GM12878 (cell line): ENCODE measurements at regions not wholly inside any gene's neighbourhood (a gene's known extent, or its start where the extent isn't known, plus 50 kb on each side); places are given as distances from the start of the nearest gene placed in this dataset.

Experiments used
- ATAC-seq: fragments of 200-7000 bp; cut with Tn5 transposase; 3 replicates; pipeline ENCODE4 v1.9.1; 2020; ENCODE audit warnings: mild to moderate bottlenecking, moderate library complexity
- BruUV-seq: library from RNA; stranded (reverse); fragments of 400-500 nt; replicated peaks from 2 replicates; lab custom pipeline; 2021; lab: Mats Ljungman, UMichigan
- CTCF ChIA-PET: fragments of 300-600 bp; sonication (Branson Sonifier 250); formaldehyde crosslinking; extraction: SDS; loops from one replicate; lab custom pipeline; 2021; ENCODE audit warnings: inconsistent platforms; lab: Yijun Ruan, JAX
- POLR2A ChIA-PET: fragments of 350-600 bp; formaldehyde crosslinking; extraction: SDS; loops from one replicate; lab custom pipeline; 2021; ENCODE audit warnings: inconsistent platforms; lab: Charles Lee
- RAD21 ChIA-PET: fragments of 300-600 bp; sonication (Branson Sonifier 250); formaldehyde crosslinking; loops from one replicate; lab custom pipeline; 2023; ENCODE audit warnings: antibody characterized with exemption; ENCODE audit not compliant: unreplicated experiment; lab: Charles Lee
- SMC1A ChIA-PET: fragments of 300-600 bp; sonication (Branson Sonifier 250); formaldehyde crosslinking; loops from one replicate; lab custom pipeline; 2023; ENCODE audit not compliant: unreplicated experiment, uncharacterized antibody; lab: Charles Lee
- DNase-seq: peaks from one replicate; pipeline ENCODE4 v3.0.0-alpha.2; 2011; ENCODE audit warnings: low read depth, low spot score
- FAIRE-seq: peaks from 3 replicates; lab custom pipeline; 2011; peaks lifted over from hg19 to GRCh38; lab: Jason Lieb, UNC
- H2AFZ ChIP-seq: 2 replicates; pipeline ENCODE4 v1.6.0; 2011; ENCODE audit warnings: low read depth, low read length, control low read depth; ENCODE audit not compliant: control insufficient read depth
- H3K27ac ChIP-seq: 2 replicates; pipeline ENCODE4 v1.5.1; 2011; ENCODE audit warnings: control low read depth; ENCODE audit not compliant: control insufficient read depth, insufficient read depth
- H3K27me3 ChIP-seq, 2 experiments: replicated peaks in 1 of 2; 2 replicates each; pipeline versions ENCODE4 v1.6.0 to v1.6.1; 2011; ENCODE audit warnings: low read length in 1 of 2; ENCODE audit not compliant: control insufficient read depth in 2 of 2, insufficient read depth in 2 of 2
- H3K36me3 ChIP-seq, 2 experiments: 2 replicates each; pipeline ENCODE4 v1.5.1; 2011; ENCODE audit warnings: low read length in 1 of 2; ENCODE audit not compliant: control insufficient read depth in 2 of 2, insufficient read depth in 2 of 2
- H3K4me1 ChIP-seq: 2 replicates; pipeline ENCODE4 v1.6.1; 2011; ENCODE audit warnings: mild to moderate bottlenecking, low read length, moderate library complexity, mixed read lengths; ENCODE audit not compliant: control insufficient read depth, insufficient read depth
- H3K4me2 ChIP-seq: 2 replicates; pipeline ENCODE4 v1.6.0; 2011; ENCODE audit warnings: control low read depth; ENCODE audit not compliant: control insufficient read depth, insufficient read depth
- H3K4me3 ChIP-seq: fragments of 200-600 bp; sonication (generic); 2 replicates; pipeline ENCODE4 v1.5.1; 2016
- H3K79me2 ChIP-seq: 2 replicates; pipeline ENCODE4 v1.6.0; 2011; ENCODE audit warnings: low read length; ENCODE audit not compliant: control insufficient read depth, insufficient read depth
- H3K9ac ChIP-seq: 2 replicates; pipeline ENCODE4 v1.8.0; 2011; ENCODE audit warnings: low read length, control low read depth, mixed read lengths; ENCODE audit not compliant: control insufficient read depth, insufficient read depth
- H3K9me3 ChIP-seq: replicated peaks from 3 replicates; pipeline ENCODE4 v1.5.1; 2011; ENCODE audit warnings: mild to moderate bottlenecking, low read length; ENCODE audit not compliant: control insufficient read depth, insufficient read depth
- H4K20me1 ChIP-seq: 2 replicates; pipeline ENCODE4 v1.6.0; 2011; ENCODE audit not compliant: control insufficient read depth, insufficient read depth
- CEBPZ ChIP-seq: fragments of 150-350 bp; IDR thresholded peaks from 2 replicates; pipeline ENCODE4 v1.6.1; 2016; ENCODE audit warnings: low read depth, low read length
- CUX1 ChIP-seq: IDR thresholded peaks from 2 replicates; pipeline ENCODE4 v1.6.1; 2012; ENCODE audit warnings: improper control_type of control experiment, low read depth, low read length; ENCODE audit not compliant: insufficient replicate concordance
- ETV6 ChIP-seq, 2 experiments: fragments of 450-650 bp in 1 of 2; IDR thresholded peaks in 1 of 2; conservative IDR thresholded peaks in 1 of 2; 2 replicates each; pipeline ENCODE4 v1.6.1; 2014; ENCODE audit warnings: antibody characterized with exemption in 1 of 2, borderline replicate concordance in 1 of 2, low read depth in 1 of 2, mild to moderate bottlenecking in 1 of 2, moderate library complexity in 1 of 2
- MXI1 ChIP-seq: fragments of 150-350 bp; IDR thresholded peaks from 2 replicates; pipeline ENCODE4 v1.6.1; 2011; ENCODE audit warnings: low read depth, mild to moderate bottlenecking, inconsistent platforms, low read length, improper control_type of control experiment
- PAX5 ChIP-seq: IDR thresholded peaks from 2 replicates; pipeline ENCODE4 v1.6.1; 2011; ENCODE audit warnings: low read depth, low read length, borderline replicate concordance
- RUNX3 ChIP-seq: IDR thresholded peaks from 2 replicates; pipeline ENCODE4 v1.6.1; 2012; ENCODE audit warnings: low read length, inconsistent platforms
- ZZZ3 ChIP-seq: IDR thresholded peaks from 2 replicates; pipeline ENCODE4 v1.6.1; 2011; ENCODE audit warnings: low read depth; ENCODE audit not compliant: control insufficient read depth, insufficient read length
- WGBS: methylation state at CpG from one replicate; pipeline ENCODE4 v1.1.6; 2016; ENCODE audit warnings: low lambda C conversion rate; ENCODE audit not compliant: insufficient replicate concordance, insufficient coverage; ENCODE audit errors: missing lambda C conversion rate; 5-methylcytosine and 5-hydroxymethylcytosine counted together
- in situ Hi-C: fragments of 300-500 bp; cut with MboI; formaldehyde crosslinking; loops from 9 replicates; pipeline ENCODE4 v1.14.3; 2018; ENCODE audit warnings: mixed read lengths
- intact Hi-C: fragments of 100-400 bp; cut with micrococcal nuclease; formaldehyde crosslinking; loops from one replicate; pipeline ENCODE4 v1.14.2; 2022; ENCODE audit not compliant: unreplicated experiment

GRCh38 chr5:42022383-42022972, 97.4 kb downstream of the FBXO4 start:
- no peaks in the 10 kb centered on the region for H3K4me1 ChIP-seq
- ChIA-PET RAD21 (no interaction called here), CTCF (no interaction called here), SMC1A (interaction anchor here (1.4 kb wide), 1 partner anchor 34 kb away, joined by 4 read pairs; no protein-coding TSS in a partner anchor), POLR2A (no interaction called here)
- no peak overlapping the region for H3K9ac ChIP-seq
- H3K79me2 ChIP-seq: no peaks in the 10 kb centered on the region
- no peaks in the 10 kb centered on the region for H3K9me3 ChIP-seq
- H2AFZ ChIP-seq: no peak overlapping the region
- no TSS peak for BruUV-seq
- TF ChIP-seq ZZZ3: no peak
- TF ChIP-seq CUX1: no peak
- no peak for TF ChIP-seq ETV6 (conservative IDR thresholded peaks at IDR 0.05 in 1 of 2, IDR thresholded peaks at IDR 0.05 in 1 of 2; ENCODE audit: borderline replicate concordance in 1 of 2, low read depth in 1 of 2)
- TF ChIP-seq RUNX3: peak; percentile 51; the same call in 1 of the 2 replicates
- TF ChIP-seq PAX5: no peak
- no peak for TF ChIP-seq CEBPZ
- no peak for TF ChIP-seq MXI1
- 3% methylated on average over 2 of the region's 2 CpGs for WGBS
- ATAC-seq (no peak), DNase-seq (no peak), FAIRE-seq (no peak)
- no peaks in the 10 kb centered on the region for H4K20me1 ChIP-seq
- no peaks in the 10 kb centered on the region for H3K27me3 ChIP-seq
- no peak overlapping the region for H3K4me3 ChIP-seq
- intact Hi-C loops (no loop called here), in situ Hi-C loops (no loop called here)
- H3K27ac ChIP-seq: no peak overlapping the region
- H3K4me2 ChIP-seq: no peak overlapping the region
- no peaks in the 10 kb centered on the region for H3K36me3 ChIP-seq
